ENCODE measurements at regions not wholly inside any gene's neighbourhood (a gene's known extent, or its start where the extent isn't known, plus 50 kb on each side); places are given as distances from the start of the nearest gene placed in this dataset.

- TF ChIP-seq CTCF (IDR thresholded peaks at IDR 0.05 in 4 of 5, conservative IDR thresholded peaks at IDR 0.05 in 1 of 5), result no peak
- TF ChIP-seq POLR2A (IDR thresholded peaks at IDR 0.05), result no peak
Observed at GRCh38 chr16:60073376-60073775, 1339.3 kb upstream of the GOT2 start.
